Activated CD8-positive, alpha-beta memory T cell treated with anti-CD3 and anti-CD28 coated beads, Interleukin-2, amount 50 U/mL, for 1 hour (primary cell): ENCODE measurements at regions not wholly inside any gene's neighbourhood (a gene's known extent, or its start where the extent isn't known, plus 50 kb on each side); places are given as distances from the start of the nearest gene placed in this dataset.

ENCODE experiments used
- DNase-seq: peaks from one replicate; pipeline ENCODE4 v3.0.0-alpha.2; 2020; ENCODE audit errors: extremely low read depth

- DNase-seq: no peak
Measured at GRCh38 chr21:25149022-25149421, 458.3 kb downstream of the MRPL39 start.

GRCh38 chr21:25139414-25139813 is 467.9 kb downstream of the MRPL39 start:
- DNase-seq: no peak

GRCh38 chr21:25133939-25134338 is 473.3 kb downstream of the MRPL39 start:
- DNase-seq: no peak

GRCh38 chr21:25127811-25128210 is 479.5 kb downstream of the MRPL39 start:
- DNase-seq: no peak

GRCh38 chr21:25127007-25127406 is 480.3 kb downstream of the MRPL39 start:
- DNase-seq: no peak

- DNase-seq: no peak
Measured at GRCh38 chr21:25126564-25126963, 480.7 kb downstream of the MRPL39 start.

GRCh38 chr21:25118648-25119047 is 488.6 kb downstream of the MRPL39 start:
- DNase-seq: no peak

GRCh38 chr21:25115021-25115420 is 492.3 kb downstream of the MRPL39 start:
- DNase-seq: no peak

GRCh38 chr21:25107708-25108107 is 499.6 kb downstream of the MRPL39 start:
- no peak for DNase-seq

GRCh38 chr21:25103500-25104207 is 503.6 kb downstream of the MRPL39 start:
- DNase-seq: no peak

- no peak for DNase-seq
Measured at GRCh38 chr21:25097648-25098047, 509.6 kb downstream of the MRPL39 start.

GRCh38 chr21:25094695-25095094 is 512.6 kb downstream of the MRPL39 start:
- no peak for DNase-seq

- DNase-seq: no peak
Measured at GRCh38 chr21:25092441-25093011, 514.8 kb downstream of the MRPL39 start.

- no peak for DNase-seq
Measured at GRCh38 chr21:25081096-25081495, 526.2 kb downstream of the MRPL39 start.

- no peak for DNase-seq
Measured at GRCh38 chr21:25080661-25081060, 526.6 kb downstream of the MRPL39 start.

GRCh38 chr21:25080141-25080540 is 527.1 kb downstream of the MRPL39 start:
- DNase-seq: no peak

- no peak for DNase-seq
Measured at GRCh38 chr21:25079053-25079452, 528.2 kb downstream of the MRPL39 start.

- DNase-seq: no peak
Measured at GRCh38 chr21:25062061-25062460, 545.2 kb downstream of the MRPL39 start.

GRCh38 chr21:25054689-25055088 is 552.6 kb downstream of the MRPL39 start:
- no peak for DNase-seq

- no peak for DNase-seq
Measured at GRCh38 chr21:25039461-25040380, 567.6 kb downstream of the MRPL39 start.

- DNase-seq: no peak
Measured at GRCh38 chr21:25036775-25037174, 570.5 kb downstream of the MRPL39 start.

- DNase-seq: no peak
Measured at GRCh38 chr21:25031750-25032149, 575.5 kb downstream of the MRPL39 start.

GRCh38 chr21:25029580-25029979 is 577.7 kb downstream of the MRPL39 start:
- DNase-seq: no peak
